Sigmoid colon (tissue), 6 donors: ENCODE measurements at regions not wholly inside any gene's neighbourhood (a gene's known extent, or its start where the extent isn't known, plus 50 kb on each side); places are given as distances from the start of the nearest gene placed in this dataset.

ENCODE experiments used
- DNase-seq: peaks from one replicate; pipeline ENCODE4 v3.0.0-alpha.2; 2019
- H3K27ac ChIP-seq, 4 donors: fragments of 200-600 bp; sonication (generic); one replicate each; pipeline ENCODE4 v1.5.1; 2016 to 2019; ENCODE audit warnings: mild to moderate bottlenecking in 1 of 4
- H3K27me3 ChIP-seq, 3 donors: fragments of 200-600 bp; sonication (generic); one replicate each; pipeline ENCODE4 v1.5.1; 2019; ENCODE audit warnings: mild to moderate bottlenecking in 1 of 3
- H3K36me3 ChIP-seq, 4 donors: fragments of 200-600 bp; sonication (generic); one replicate each; pipeline ENCODE4 v1.5.1; 2016 to 2019
- H3K4me1 ChIP-seq, 4 donors: fragments of 200-600 bp; sonication (generic); one replicate each; pipeline ENCODE4 v1.5.1; 2017 to 2019
- H3K4me3 ChIP-seq, 4 donors: fragments of 200-600 bp; sonication (generic); one replicate each; pipeline ENCODE4 v1.5.1; 2017 to 2019; ENCODE audit warnings: mild to moderate bottlenecking in 2 of 4, moderate library complexity in 1 of 4
- H3K9me3 ChIP-seq, 4 donors: fragments of 200-600 bp in 3 of 4; sonication (generic) in 3 of 4; one replicate each; pipeline versions ENCODE4 v1.5.1 to v1.6.1; 2013 to 2019
- EP300 ChIP-seq, 4 donors: sonication (generic); formaldehyde crosslinking; IDR thresholded peaks; one replicate each; pipeline ENCODE4 v1.6.1; 2017; ENCODE audit warnings: antibody characterized with exemption in 4 of 4
- POLR2A ChIP-seq, 2 donors: fragments of 450-650 bp; IDR thresholded peaks; one replicate each; pipeline ENCODE4 v1.6.1; 2016; ENCODE audit warnings: antibody characterized with exemption in 2 of 2, mild to moderate bottlenecking in 2 of 2, moderate library complexity in 2 of 2
- POLR2AphosphoS5 ChIP-seq, 4 donors: sonication (generic); formaldehyde crosslinking; IDR thresholded peaks; one replicate each; pipeline ENCODE4 v1.6.1; 2017; ENCODE audit warnings: antibody characterized with exemption in 4 of 4
- WGBS, 2 donors: extraction: QIAGEN DNeasy Blood & Tissue Kit; methylation state at CpG; one replicate each; pipeline ENCODE4 v1.1.7; 2013; 5-methylcytosine and 5-hydroxymethylcytosine counted together
- intact Hi-C: fragments of 100-400 bp; cut with DNase I; formaldehyde crosslinking; loops from one replicate; pipeline ENCODE4 v1.15.1; 2023
- TF ChIP-seq, protein P1 (sequence below), 4 experiments: fragments of 450-650 bp in 3 of 4; fragments of 200-600 bp in 1 of 4; IDR thresholded peaks; one replicate each; pipeline ENCODE4 v1.5.1; 2016 to 2019; ENCODE audit warnings: antibody characterized with exemption in 4 of 4, mild to moderate bottlenecking in 3 of 4, moderate library complexity in 2 of 4
- donor health status: healthy with polysubstance abuse.
- donor health status: healthy.

DNA sequence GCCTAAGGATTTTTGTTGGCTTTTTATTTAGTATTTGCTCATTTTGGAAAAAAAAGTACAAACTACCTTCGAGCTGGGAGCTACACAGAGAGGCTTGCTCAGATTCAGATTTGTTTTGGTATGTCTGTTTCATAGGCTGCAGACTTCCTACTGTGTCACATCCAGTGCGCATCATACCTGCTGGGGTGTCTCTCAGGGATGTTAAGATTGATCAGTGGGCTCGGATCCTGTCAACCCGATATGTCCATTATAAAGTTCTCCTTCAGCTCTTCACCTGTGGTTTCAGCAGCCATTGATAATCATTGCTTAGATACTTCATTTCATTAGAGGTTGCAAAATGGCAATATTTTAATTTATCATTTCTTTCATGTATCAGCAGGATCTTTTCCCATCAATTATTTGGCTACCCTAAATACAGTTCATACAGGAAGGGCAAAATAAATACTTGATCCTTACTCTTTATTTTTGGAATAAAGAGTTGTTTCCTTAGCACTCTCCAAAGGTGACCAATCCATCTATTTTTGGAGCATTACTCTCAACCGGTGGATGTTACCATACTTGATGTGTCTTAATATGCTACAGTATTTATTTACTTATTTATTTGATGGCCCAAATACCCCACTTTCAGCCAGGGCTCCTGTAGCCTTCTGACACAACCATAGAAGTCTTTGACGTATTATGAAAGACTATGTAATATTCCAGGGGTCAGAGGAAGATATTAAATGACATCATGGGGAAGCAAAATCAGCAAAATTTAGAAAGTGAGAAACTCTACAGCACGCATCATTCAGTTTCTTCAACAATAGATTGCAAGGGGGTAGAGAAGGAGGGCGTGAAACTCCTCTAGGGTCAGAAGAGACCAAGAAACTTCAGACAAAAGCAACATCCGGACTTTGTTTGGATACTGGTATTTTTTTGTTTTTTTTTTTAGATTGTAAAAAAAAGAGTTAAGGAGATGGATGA lies 55.3 kb upstream of the HNRNPU start:
- intact Hi-C loops, result loop anchor here (5.0 kb wide), 2 partner anchors 48 to 52 kb away; a partner anchor contains a TSS

DNA sequence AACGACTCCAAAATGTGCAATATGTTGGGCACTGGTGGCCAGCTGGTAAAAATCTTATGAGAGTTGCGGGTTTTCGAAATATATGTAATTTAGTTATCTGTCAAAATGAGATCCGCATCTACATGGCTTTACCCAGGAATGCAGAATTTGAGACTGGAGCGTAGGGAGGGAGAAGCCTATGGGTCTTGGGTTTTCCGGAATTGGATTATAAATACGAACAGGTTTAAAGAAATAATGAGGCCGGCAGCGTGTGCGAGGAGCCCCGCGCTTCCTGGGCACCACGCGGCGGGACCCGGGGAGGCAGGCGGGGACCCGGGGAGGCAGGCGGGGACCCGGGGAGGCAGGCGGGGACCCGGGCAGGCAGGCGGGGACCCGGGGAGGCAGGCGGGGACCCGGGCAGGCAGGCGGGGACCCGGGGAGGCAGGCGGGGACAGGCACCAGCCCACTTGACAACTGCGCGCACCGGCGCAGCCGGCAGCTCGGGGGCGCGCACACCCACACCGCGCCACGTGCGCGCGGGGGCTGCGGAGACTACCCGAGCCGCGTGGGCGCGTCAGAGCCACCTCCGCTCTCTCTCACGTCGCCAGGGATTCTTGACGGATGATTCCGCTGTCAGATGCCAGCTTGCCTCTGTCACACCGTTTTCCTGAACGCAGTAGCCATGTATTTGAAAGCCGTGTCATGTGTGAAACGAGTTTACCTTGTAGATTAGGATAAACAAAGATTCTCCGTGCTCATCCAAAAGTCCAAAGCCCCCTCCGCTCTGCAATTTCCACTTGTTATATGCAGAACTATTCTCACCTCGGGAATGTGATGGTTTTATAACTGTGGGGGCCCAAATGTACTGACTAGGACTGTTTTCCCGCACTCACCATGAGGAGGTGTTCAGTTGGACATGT lies 54.3 kb upstream of the HNRNPU start:
- no peaks in the 10 kb centered on the region for H3K9me3 ChIP-seq
- peak overlapping the region; percentile 27 to 64 (median 49) for H3K4me3 ChIP-seq
- peaks cover 0 to 9% (median 7%) of the 10 kb centered on the region in 4 donors for H3K4me1 ChIP-seq
- H3K36me3 ChIP-seq, result no peaks in the 10 kb centered on the region
- intact Hi-C loops, result loop anchor here (5.0 kb wide), 2 partner anchors 49 to 51 kb away; a partner anchor contains a TSS
- H3K27ac ChIP-seq, result peak overlapping the region in 2 of 4 donors; percentile 20 to 22
- TF ChIP-seq EP300 (IDR thresholded peaks at IDR 0.05) (no peak), POLR2AphosphoS5 (IDR thresholded peaks at IDR 0.05) (no peak), POLR2A (IDR thresholded peaks at IDR 0.05) (no peak)
- TF ChIP-seq, protein P1, sequence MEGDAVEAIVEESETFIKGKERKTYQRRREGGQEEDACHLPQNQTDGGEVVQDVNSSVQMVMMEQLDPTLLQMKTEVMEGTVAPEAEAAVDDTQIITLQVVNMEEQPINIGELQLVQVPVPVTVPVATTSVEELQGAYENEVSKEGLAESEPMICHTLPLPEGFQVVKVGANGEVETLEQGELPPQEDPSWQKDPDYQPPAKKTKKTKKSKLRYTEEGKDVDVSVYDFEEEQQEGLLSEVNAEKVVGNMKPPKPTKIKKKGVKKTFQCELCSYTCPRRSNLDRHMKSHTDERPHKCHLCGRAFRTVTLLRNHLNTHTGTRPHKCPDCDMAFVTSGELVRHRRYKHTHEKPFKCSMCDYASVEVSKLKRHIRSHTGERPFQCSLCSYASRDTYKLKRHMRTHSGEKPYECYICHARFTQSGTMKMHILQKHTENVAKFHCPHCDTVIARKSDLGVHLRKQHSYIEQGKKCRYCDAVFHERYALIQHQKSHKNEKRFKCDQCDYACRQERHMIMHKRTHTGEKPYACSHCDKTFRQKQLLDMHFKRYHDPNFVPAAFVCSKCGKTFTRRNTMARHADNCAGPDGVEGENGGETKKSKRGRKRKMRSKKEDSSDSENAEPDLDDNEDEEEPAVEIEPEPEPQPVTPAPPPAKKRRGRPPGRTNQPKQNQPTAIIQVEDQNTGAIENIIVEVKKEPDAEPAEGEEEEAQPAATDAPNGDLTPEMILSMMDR (IDR thresholded peaks at IDR 0.05), result no peak
- no peaks in the 10 kb centered on the region for H3K27me3 ChIP-seq
- DNase-seq, result peak; percentile 59
- WGBS, 2 donors, result 2 to 4% methylated on average over 62 of the region's 62 CpGs

More for the DNA sequence above, 55.3 kb upstream of the HNRNPU start:
- Histone ChIP-seq H3K36me3 (no peaks in the 10 kb centered on the region), H3K4me3 (peak overlapping the region in 3 of 4 donors; percentile 41 to 64 (median 57)), H3K27ac (no peak overlapping the region), H3K4me1 (peaks cover 0 to 9% (median 7%) of the 10 kb centered on the region in 4 donors), H3K9me3 (no peaks in the 10 kb centered on the region), H3K27me3 (no peaks in the 10 kb centered on the region)
- 70 to 73% methylated on average over 9 of the region's 9 CpGs for WGBS, 2 donors
- no peak for DNase-seq
- TF ChIP-seq, protein P1 (IDR thresholded peaks at IDR 0.05), result no peak
- TF ChIP-seq POLR2AphosphoS5 (IDR thresholded peaks at IDR 0.05), result no peak
- TF ChIP-seq EP300 (IDR thresholded peaks at IDR 0.05), result no peak
- no peak for TF ChIP-seq POLR2A (IDR thresholded peaks at IDR 0.05)

- Histone ChIP-seq H3K4me3 (no peak overlapping the region), H3K27ac (no peak overlapping the region), H3K4me1 (peaks cover 0 to 9% (median 7%) of the 10 kb centered on the region in 4 donors), H3K9me3 (no peaks in the 10 kb centered on the region), H3K36me3 (no peaks in the 10 kb centered on the region), H3K27me3 (no peaks in the 10 kb centered on the region)
- no peak for DNase-seq
- intact Hi-C loops, result loop anchor here (5.0 kb wide), 2 partner anchors 50 kb away; a partner anchor contains a TSS
- 91 to 92% methylated on average over 14 of the region's 14 CpGs for WGBS, 2 donors
- no peak for TF ChIP-seq EP300 (IDR thresholded peaks at IDR 0.05)
- no peak for TF ChIP-seq POLR2AphosphoS5 (IDR thresholded peaks at IDR 0.05)
- TF ChIP-seq, protein P1 (IDR thresholded peaks at IDR 0.05), result no peak
- no peak for TF ChIP-seq POLR2A (IDR thresholded peaks at IDR 0.05)
These were observed 52.8 kb upstream of the HNRNPU start for GRCh38 chr1:244917073-244917670.

GRCh38 chr1:244915736-244916135 lies 51.4 kb upstream of the HNRNPU start:
- 92 to 94% methylated on average over 7 of the region's 7 CpGs for WGBS, 2 donors
- no peaks in the 10 kb centered on the region for H3K27me3 ChIP-seq
- H3K9me3 ChIP-seq, result no peaks in the 10 kb centered on the region
- no peaks in the 10 kb centered on the region for H3K36me3 ChIP-seq
- TF ChIP-seq EP300 (IDR thresholded peaks at IDR 0.05), result no peak
- no peak for TF ChIP-seq POLR2AphosphoS5 (IDR thresholded peaks at IDR 0.05)
- no peak for TF ChIP-seq POLR2A (IDR thresholded peaks at IDR 0.05)
- TF ChIP-seq, protein P1 (IDR thresholded peaks at IDR 0.05), result no peak
- intact Hi-C loops, result loop anchor here (5.0 kb wide), 2 partner anchors 48 to 52 kb away; a partner anchor contains a TSS
- no peak for DNase-seq
- peaks cover 0 to 9% (median 7%) of the 10 kb centered on the region in 4 donors for H3K4me1 ChIP-seq
- H3K27ac ChIP-seq, result no peak overlapping the region
- no peak overlapping the region for H3K4me3 ChIP-seq
